Gastrocnemius medialis (tissue), 4 donors: ENCODE measurements at regions not wholly inside any gene's neighbourhood (a gene's known extent, or its start where the extent isn't known, plus 50 kb on each side); places are given as distances from the start of the nearest gene placed in this dataset.
"Not testable (repeated sequence)": the region's sequence is repeated elsewhere in the genome, so short reads cannot be mapped to it uniquely, and the experiment has no call there.

Experiments used
- POLR2A ChIP-seq, 2 donors: fragments of 450-650 bp; IDR thresholded peaks; one replicate each; pipeline ENCODE4 v1.6.1; 2017; ENCODE audit warnings: antibody characterized with exemption in 2 of 2, mild to moderate bottlenecking in 2 of 2, moderate library complexity in 2 of 2
- TF ChIP-seq, protein P1 (sequence below), 5 experiments: fragments of 450-650 bp in 3 of 5; fragments of 200-600 bp in 2 of 5; sonication (generic) in 2 of 5; IDR thresholded peaks in 4 of 5; conservative IDR thresholded peaks in 1 of 5; 1 replicate in 4 of 5; 2 replicates in 1 of 5; pipeline ENCODE4 v1.5.1; 2016 to 2019; ENCODE audit warnings: antibody characterized with exemption in 5 of 5, mild to moderate bottlenecking in 3 of 5, moderate library complexity in 3 of 5

DNA sequence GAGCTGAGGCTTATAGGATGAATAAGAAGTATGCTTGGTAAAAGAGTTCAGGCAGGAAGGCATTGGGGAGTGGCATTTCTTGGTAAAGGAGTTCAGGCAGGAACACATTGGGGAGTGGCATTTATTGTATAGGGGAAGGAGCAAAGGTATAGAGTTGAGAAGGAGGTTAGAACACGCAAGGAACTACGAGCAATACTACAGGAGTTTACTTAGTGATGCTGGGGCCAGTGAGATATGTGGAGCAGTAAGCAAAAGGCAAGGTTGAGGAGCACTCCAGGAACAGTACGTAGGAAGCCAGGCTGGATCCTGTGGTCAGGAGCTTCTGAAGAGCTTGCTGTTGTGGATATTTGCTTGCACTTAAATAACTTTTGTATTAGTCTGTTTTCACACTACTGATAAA lies 202.2 kb upstream of the POMZP3 start:
- TF ChIP-seq, protein P1, sequence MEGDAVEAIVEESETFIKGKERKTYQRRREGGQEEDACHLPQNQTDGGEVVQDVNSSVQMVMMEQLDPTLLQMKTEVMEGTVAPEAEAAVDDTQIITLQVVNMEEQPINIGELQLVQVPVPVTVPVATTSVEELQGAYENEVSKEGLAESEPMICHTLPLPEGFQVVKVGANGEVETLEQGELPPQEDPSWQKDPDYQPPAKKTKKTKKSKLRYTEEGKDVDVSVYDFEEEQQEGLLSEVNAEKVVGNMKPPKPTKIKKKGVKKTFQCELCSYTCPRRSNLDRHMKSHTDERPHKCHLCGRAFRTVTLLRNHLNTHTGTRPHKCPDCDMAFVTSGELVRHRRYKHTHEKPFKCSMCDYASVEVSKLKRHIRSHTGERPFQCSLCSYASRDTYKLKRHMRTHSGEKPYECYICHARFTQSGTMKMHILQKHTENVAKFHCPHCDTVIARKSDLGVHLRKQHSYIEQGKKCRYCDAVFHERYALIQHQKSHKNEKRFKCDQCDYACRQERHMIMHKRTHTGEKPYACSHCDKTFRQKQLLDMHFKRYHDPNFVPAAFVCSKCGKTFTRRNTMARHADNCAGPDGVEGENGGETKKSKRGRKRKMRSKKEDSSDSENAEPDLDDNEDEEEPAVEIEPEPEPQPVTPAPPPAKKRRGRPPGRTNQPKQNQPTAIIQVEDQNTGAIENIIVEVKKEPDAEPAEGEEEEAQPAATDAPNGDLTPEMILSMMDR (IDR thresholded peaks at IDR 0.05 in 4 of 5, conservative IDR thresholded peaks at IDR 0.05 in 1 of 5) = not testable (repeated sequence)
- not testable (repeated sequence) for TF ChIP-seq POLR2A (IDR thresholded peaks at IDR 0.05)
